ENCODE measurements at regions not wholly inside any gene's neighbourhood (a gene's known extent, or its start where the extent isn't known, plus 50 kb on each side); places are given as distances from the start of the nearest gene placed in this dataset.

GRCh38 chr3:87710028-87710427 lies 348.8 kb downstream of the CGGBP1 start:
- peaks cover 4 to 7% of the 10 kb centered on the region in 2 experiments for H3K4me1 ChIP-seq (ENCODE audit: control insufficient read depth in 1 of 2, insufficient read depth in 1 of 2, low read depth in 1 of 2, low read length in 1 of 2)
- no peaks in the 10 kb centered on the region for H3K27me3 ChIP-seq
- no peak overlapping the region for H3K4me3 ChIP-seq (ENCODE audit: low read depth in 1 of 2, low read length in 1 of 2)
- H3K9me3 ChIP-seq: no peaks in the 10 kb centered on the region
- no peak overlapping the region for H3K27ac ChIP-seq
- H3K36me3 ChIP-seq: no peaks in the 10 kb centered on the region
- TF ChIP-seq CTCF (IDR thresholded peaks at IDR 0.05): no peak

- Histone ChIP-seq H3K9me3 (no peaks in the 10 kb centered on the region), H3K4me3 (ENCODE audit: low read depth in 1 of 2, low read length in 1 of 2) (no peak overlapping the region), H3K36me3 (no peaks in the 10 kb centered on the region), H3K27ac (no peak overlapping the region), H3K4me1 (ENCODE audit: control insufficient read depth in 1 of 2, insufficient read depth in 1 of 2, low read depth in 1 of 2, low read length in 1 of 2) (peaks cover 4 to 7% of the 10 kb centered on the region in 2 experiments), H3K27me3 (no peaks in the 10 kb centered on the region)
- no peak for TF ChIP-seq CTCF (IDR thresholded peaks at IDR 0.05)
Observed at GRCh38 chr3:87706176-87706575, 352.6 kb downstream of the CGGBP1 start.

- TF ChIP-seq CTCF (IDR thresholded peaks at IDR 0.05): no peak
- H3K27me3 ChIP-seq: no peaks in the 10 kb centered on the region
Observed at GRCh38 chr3:87702600-87702999, 356.2 kb downstream of the CGGBP1 start.

GRCh38 chr3:87696124-87697013 lies 362.4 kb downstream of the CGGBP1 start:
- Histone ChIP-seq H3K27me3 (no peaks in the 10 kb centered on the region), H3K9me3 (no peaks in the 10 kb centered on the region), H3K4me1 (ENCODE audit: control insufficient read depth in 1 of 2, insufficient read depth in 1 of 2, low read depth in 1 of 2, low read length in 1 of 2) (no peaks in the 10 kb centered on the region), H3K36me3 (no peaks in the 10 kb centered on the region), H3K4me3 (ENCODE audit: low read depth in 1 of 2, low read length in 1 of 2) (no peak overlapping the region), H3K27ac (no peak overlapping the region)
- TF ChIP-seq CTCF (IDR thresholded peaks at IDR 0.05): no peak

More at GRCh38 chr3:87702600-87702999, 356.2 kb downstream of the CGGBP1 start:
- Histone ChIP-seq H3K36me3 (no peaks in the 10 kb centered on the region), H3K9me3 (no peaks in the 10 kb centered on the region), H3K4me3 (ENCODE audit: low read depth in 1 of 2, low read length in 1 of 2) (no peak overlapping the region), H3K27ac (no peak overlapping the region), H3K4me1 (ENCODE audit: control insufficient read depth in 1 of 2, insufficient read depth in 1 of 2, low read depth in 1 of 2, low read length in 1 of 2) (peaks cover 4 to 7% of the 10 kb centered on the region in 2 experiments)

- no peaks in the 10 kb centered on the region for H3K27me3 ChIP-seq
- H3K36me3 ChIP-seq: no peaks in the 10 kb centered on the region
- H3K4me3 ChIP-seq (ENCODE audit: low read depth in 1 of 2, low read length in 1 of 2): no peak overlapping the region
- H3K4me1 ChIP-seq (ENCODE audit: control insufficient read depth in 1 of 2, insufficient read depth in 1 of 2, low read depth in 1 of 2, low read length in 1 of 2): no peaks in the 10 kb centered on the region
- no peak overlapping the region for H3K27ac ChIP-seq
- TF ChIP-seq CTCF (IDR thresholded peaks at IDR 0.05): no peak
- no peaks in the 10 kb centered on the region for H3K9me3 ChIP-seq
Observed at GRCh38 chr3:87694678-87695077, 364.1 kb downstream of the CGGBP1 start.
